Ishikawa (cell line): ENCODE measurements at regions not wholly inside any gene's neighbourhood (a gene's known extent, or its start where the extent isn't known, plus 50 kb on each side); places are given as distances from the start of the nearest gene placed in this dataset.

Experiments
- TAF1 ChIP-seq: IDR thresholded peaks from 2 replicates; pipeline ENCODE4 v1.6.1; 2012; ENCODE audit warnings: low read depth, mild to moderate bottlenecking
- TF ChIP-seq, protein P1 (sequence below): IDR thresholded peaks from 2 replicates; pipeline ENCODE4 v1.6.1; 2012

DNA sequence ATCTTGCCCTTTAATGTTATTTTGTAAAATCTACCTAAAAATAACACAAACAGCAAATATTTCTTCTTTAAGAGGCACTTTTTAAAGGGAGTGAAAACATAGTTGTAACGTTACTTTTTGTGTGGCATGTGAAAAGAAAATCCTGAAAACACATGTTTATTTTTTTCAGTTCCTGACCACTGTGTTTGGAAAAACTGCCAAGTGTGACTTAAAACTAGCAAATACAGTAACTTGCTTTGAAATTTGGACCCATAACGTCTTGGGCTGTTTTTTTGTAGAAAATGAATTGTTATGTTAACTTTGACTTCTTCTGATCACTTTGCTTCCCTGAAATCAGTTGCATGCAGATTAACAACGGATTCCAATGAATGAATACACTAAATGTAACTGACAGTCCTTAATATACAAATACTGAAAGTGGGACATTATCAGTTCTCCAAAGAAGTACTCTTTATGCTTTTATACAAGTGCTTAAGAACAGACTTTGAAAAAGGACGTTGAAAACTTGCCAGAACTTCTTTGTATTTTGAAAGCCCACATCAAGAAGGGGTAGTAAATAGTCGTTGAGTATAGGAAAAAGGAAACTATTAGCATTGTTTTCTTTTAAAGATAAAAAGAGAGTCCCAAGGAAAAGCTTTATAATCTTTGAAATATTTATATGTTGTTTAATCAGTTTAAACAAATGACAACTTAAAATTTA is 96.1 kb upstream of the ZEB2 start:
- TF ChIP-seq TAF1 = no peak
- TF ChIP-seq, protein P1, sequence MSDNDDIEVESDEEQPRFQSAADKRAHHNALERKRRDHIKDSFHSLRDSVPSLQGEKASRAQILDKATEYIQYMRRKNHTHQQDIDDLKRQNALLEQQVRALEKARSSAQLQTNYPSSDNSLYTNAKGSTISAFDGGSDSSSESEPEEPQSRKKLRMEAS = no peak
